AG10803 (cell line): ENCODE measurements at regions not wholly inside any gene's neighbourhood (a gene's known extent, or its start where the extent isn't known, plus 50 kb on each side); places are given as distances from the start of the nearest gene placed in this dataset.

ENCODE experiments used
- DNase-seq: peaks from one replicate; pipeline ENCODE4 v3.0.0; 2010; ENCODE audit warnings: low read depth
- H3K4me3 ChIP-seq: 2 replicates; pipeline ENCODE4 v1.5.1; 2011; ENCODE audit warnings: mild to moderate bottlenecking, low read length, control low read depth
- CTCF ChIP-seq: conservative IDR thresholded peaks from 2 replicates; pipeline ENCODE4 v1.5.1; 2011; ENCODE audit warnings: mild to moderate bottlenecking, low read length, control low read depth, inconsistent platforms

- no peak for TF ChIP-seq CTCF
- DNase-seq, result no peak
- no peak overlapping the region for H3K4me3 ChIP-seq
Observed at GRCh38 chr7:46321556-46322205, 400.6 kb upstream of the IGFBP3 start.

GRCh38 chr7:46320956-46321355 is 399.9 kb upstream of the IGFBP3 start:
- TF ChIP-seq CTCF, result no peak
- peak; percentile 6 for DNase-seq
- no peak overlapping the region for H3K4me3 ChIP-seq

- no peak overlapping the region for H3K4me3 ChIP-seq
- TF ChIP-seq CTCF, result no peak
- no peak for DNase-seq
Observed at GRCh38 chr7:46319841-46320240, 398.8 kb upstream of the IGFBP3 start.

- no peak overlapping the region for H3K4me3 ChIP-seq
- DNase-seq, result no peak
Observed at GRCh38 chr7:46318276-46318675, 397.2 kb upstream of the IGFBP3 start.

GRCh38 chr7:46317256-46317655 is 396.2 kb upstream of the IGFBP3 start:
- TF ChIP-seq CTCF, result no peak
- peak; percentile 79 for DNase-seq
- no peak overlapping the region for H3K4me3 ChIP-seq

More at GRCh38 chr7:46318276-46318675, 397.2 kb upstream of the IGFBP3 start:
- TF ChIP-seq CTCF, result no peak

- TF ChIP-seq CTCF, result no peak
- no peak overlapping the region for H3K4me3 ChIP-seq
- DNase-seq, result peak; percentile 83
Observed at GRCh38 chr7:46315891-46316290, 394.8 kb upstream of the IGFBP3 start.

GRCh38 chr7:46301677-46302076 is 380.6 kb upstream of the IGFBP3 start:
- DNase-seq, result peak; percentile 45
- no peak overlapping the region for H3K4me3 ChIP-seq
- TF ChIP-seq CTCF, result no peak
